PC-3 (cell line): ENCODE measurements at regions not wholly inside any gene's neighbourhood (a gene's known extent, or its start where the extent isn't known, plus 50 kb on each side); places are given as distances from the start of the nearest gene placed in this dataset.

ENCODE experiments used
- ATAC-seq: fragments of 200-7000 bp; cut with Tn5 transposase; 2 replicates; pipeline ENCODE4 v1.9.1; 2020; ENCODE audit warnings: mild to moderate bottlenecking, moderate library complexity
- BruUV-seq: library from RNA; stranded (reverse); fragments of 400-500 nt; replicated peaks from 2 replicates; lab custom pipeline; 2021; lab: Mats Ljungman, UMichigan
- CTCF ChIA-PET: fragments of 300-600 bp; sonication (Branson Sonifier 250); formaldehyde crosslinking; loops from one replicate; lab custom pipeline; 2022; ENCODE audit warnings: antibody characterized with exemption; lab: Charles Lee
- POLR2A ChIA-PET: fragments of 300-600 bp; sonication (Branson Sonifier 250); formaldehyde crosslinking; loops from one replicate; lab custom pipeline; 2022; ENCODE audit warnings: antibody characterized with exemption; ENCODE audit not compliant: unreplicated experiment; lab: Charles Lee
- DNase-seq: peaks from one replicate; pipeline ENCODE4 v3.0.0-alpha.2; 2015
- H2AFZ ChIP-seq: fragments of 300-600 bp; sonication (generic); 2 replicates; pipeline ENCODE4 v1.6.0; 2016; ENCODE audit warnings: antibody characterized with exemption, low read length
- H3F3A ChIP-seq: fragments of 300-600 bp; sonication (generic); one replicate; pipeline ENCODE4 v1.6.0; 2017; ENCODE audit warnings: antibody characterized with exemption, low read length, control low read depth, mild to moderate bottlenecking; ENCODE audit not compliant: unreplicated experiment
- H3K27ac ChIP-seq: fragments of 300-600 bp; sonication (generic); 2 replicates; pipeline ENCODE4 v1.5.1; 2016; ENCODE audit warnings: mild to moderate bottlenecking, low read length
- H3K27me3 ChIP-seq: fragments of 300-600 bp; sonication (generic); 2 replicates; pipeline ENCODE4 v1.6.1; 2016; ENCODE audit warnings: low read length, mixed read lengths
- H3K36me3 ChIP-seq: fragments of 300-600 bp; sonication (generic); 2 replicates; pipeline ENCODE4 v1.6.1; 2016; ENCODE audit warnings: low read depth, mixed run types, low read length, mixed read lengths
- H3K4me1 ChIP-seq: fragments of 300-600 bp; sonication (generic); 2 replicates; pipeline ENCODE4 v1.5.1; 2016; ENCODE audit warnings: low read length; ENCODE audit not compliant: insufficient read depth
- H3K4me2 ChIP-seq: fragments of 300-600 bp; sonication (generic); 2 replicates; pipeline ENCODE4 v1.6.0; 2016; ENCODE audit warnings: low read length
- H3K4me3 ChIP-seq: fragments of 300-600 bp; sonication (generic); 2 replicates; pipeline ENCODE4 v1.5.1; 2016; ENCODE audit warnings: mild to moderate bottlenecking, low read length, mixed read lengths
- H3K79me2 ChIP-seq: fragments of 300-600 bp; sonication (generic); 2 replicates; pipeline ENCODE4 v1.6.1; 2017; ENCODE audit warnings: low read length, mixed read lengths
- H3K9ac ChIP-seq: fragments of 300-600 bp; sonication (generic); 2 replicates; pipeline ENCODE4 v1.6.0; 2016; ENCODE audit warnings: mild to moderate bottlenecking, low read length
- H3K9me2 ChIP-seq: fragments of 300-600 bp; sonication (generic); replicated peaks from 2 replicates; pipeline ENCODE4 v1.6.1; 2016; ENCODE audit warnings: mixed run types, low read length, mixed read lengths
- H3K9me3 ChIP-seq: fragments of 300-600 bp; sonication (generic); 2 replicates; pipeline ENCODE4 v1.6.1; 2016; ENCODE audit warnings: low read length, mixed read lengths
- H4K20me1 ChIP-seq: fragments of 300-600 bp; sonication (generic); 2 replicates; pipeline ENCODE4 v1.6.1; 2016; ENCODE audit warnings: low read length, mixed read lengths
- CTCF ChIP-seq: fragments of 300-600 bp; sonication (generic); conservative IDR thresholded peaks from 2 replicates; pipeline ENCODE4 v1.5.1; 2017; ENCODE audit warnings: antibody characterized with exemption, low read depth, mild to moderate bottlenecking, low read length
- EZH2 ChIP-seq: fragments of 300-600 bp; sonication (generic); IDR thresholded peaks from one replicate; pipeline ENCODE4 v1.6.1; 2017; ENCODE audit warnings: antibody characterized with exemption, mild to moderate bottlenecking, low read length; ENCODE audit not compliant: unreplicated experiment
- EZH2phosphoT487 ChIP-seq: fragments of 300-600 bp; sonication (generic); IDR thresholded peaks from 2 replicates; pipeline ENCODE4 v1.6.1; 2018; ENCODE audit warnings: mild to moderate bottlenecking, antibody characterized with exemption, low read length, borderline replicate concordance
- intact Hi-C: fragments of 100-400 bp; cut with micrococcal nuclease; formaldehyde crosslinking; loops from 2 replicates; pipeline ENCODE4 v1.9.0; 2023

GRCh38 chr4:128347930-128348660 is 60.5 kb upstream of the PGRMC2 start:
- Histone ChIP-seq H3K4me3 (no peak overlapping the region), H3K9ac (no peak overlapping the region), H3K27me3 (no peaks in the 10 kb centered on the region), H3F3A (no peaks in the 10 kb centered on the region), H3K4me1 (peaks cover 7% of the 10 kb centered on the region), H3K79me2 (no peaks in the 10 kb centered on the region), H3K36me3 (no peaks in the 10 kb centered on the region), H3K9me3 (no peaks in the 10 kb centered on the region), H3K27ac (no peak overlapping the region), H3K9me2 (no peaks in the 10 kb centered on the region), H3K4me2 (no peak overlapping the region), H4K20me1 (no peaks in the 10 kb centered on the region), H2AFZ (0 out of 2 replicates have a peak overlapping the region, but pooled peaks have one; percentile 57)
- DNase-seq (peak; percentile 16), ATAC-seq (no peak)
- TF ChIP-seq CTCF = no peak
- no peak for TF ChIP-seq EZH2phosphoT487
- no peak for TF ChIP-seq EZH2
- no TSS peak for BruUV-seq
- ChIA-PET POLR2A (no interaction called here), CTCF (no interaction called here)
- intact Hi-C loops = no loop called here

GRCh38 chr4:128347175-128347868 is 59.7 kb upstream of the PGRMC2 start:
- Histone ChIP-seq H3K4me1 (peaks cover 7% of the 10 kb centered on the region), H3K27me3 (no peaks in the 10 kb centered on the region), H2AFZ (no peak overlapping the region), H3K79me2 (no peaks in the 10 kb centered on the region), H3K9me2 (no peaks in the 10 kb centered on the region), H4K20me1 (no peaks in the 10 kb centered on the region), H3K4me2 (no peak overlapping the region), H3K9me3 (no peaks in the 10 kb centered on the region), H3F3A (no peaks in the 10 kb centered on the region), H3K27ac (no peak overlapping the region), H3K36me3 (no peaks in the 10 kb centered on the region), H3K9ac (no peak overlapping the region), H3K4me3 (no peak overlapping the region)
- DNase-seq (no peak), ATAC-seq (no peak)
- intact Hi-C loops = no loop called here
- no TSS peak for BruUV-seq
- TF ChIP-seq CTCF (no peak), EZH2 (no peak), EZH2phosphoT487 (no peak)
- POLR2A ChIA-PET = no interaction called here
- CTCF ChIA-PET = no interaction called here
